NCI-H82 treated with DMSO at 0.1 percent for 48 hours (cell line): ENCODE measurements at regions not wholly inside any gene's neighbourhood (a gene's known extent, or its start where the extent isn't known, plus 50 kb on each side); places are given as distances from the start of the nearest gene placed in this dataset.
"Not testable (repeated sequence)": the region's sequence is repeated elsewhere in the genome, so short reads cannot be mapped to it uniquely, and the experiment has no call there.

Experiments used
- DNase-seq: peaks from one replicate; lab custom pipeline; 2025; ENCODE audit not compliant: unreplicated experiment; lab: John Stamatoyannopoulos, UW

DNA sequence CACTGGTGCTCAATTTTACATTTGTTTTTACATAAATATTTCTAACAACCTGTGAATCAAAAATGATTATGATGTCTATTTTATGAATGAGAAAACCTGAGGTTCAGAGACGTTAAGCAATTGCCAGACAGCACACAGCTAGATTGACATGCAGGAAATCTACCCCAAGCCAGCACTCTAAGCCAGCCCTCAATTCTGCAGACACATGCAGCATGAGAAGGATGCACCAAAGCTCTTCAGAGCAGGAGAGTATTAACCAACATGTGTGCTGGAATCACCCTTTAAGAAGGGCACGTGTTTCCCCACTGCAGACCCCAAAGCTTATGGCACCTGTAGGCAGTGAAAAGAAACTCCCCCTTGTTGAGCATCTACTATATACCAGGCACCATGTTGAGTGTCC, 126.1 kb upstream of the ARHGEF3 start:
- no peak for DNase-seq

GRCh38 chr3:56926947-56927282, 125.2 kb upstream of the ARHGEF3 start:
- DNase-seq, result no peak

- no peak for DNase-seq
Measured at GRCh38 chr3:56926243-56926946, 124.6 kb upstream of the ARHGEF3 start.

DNA sequence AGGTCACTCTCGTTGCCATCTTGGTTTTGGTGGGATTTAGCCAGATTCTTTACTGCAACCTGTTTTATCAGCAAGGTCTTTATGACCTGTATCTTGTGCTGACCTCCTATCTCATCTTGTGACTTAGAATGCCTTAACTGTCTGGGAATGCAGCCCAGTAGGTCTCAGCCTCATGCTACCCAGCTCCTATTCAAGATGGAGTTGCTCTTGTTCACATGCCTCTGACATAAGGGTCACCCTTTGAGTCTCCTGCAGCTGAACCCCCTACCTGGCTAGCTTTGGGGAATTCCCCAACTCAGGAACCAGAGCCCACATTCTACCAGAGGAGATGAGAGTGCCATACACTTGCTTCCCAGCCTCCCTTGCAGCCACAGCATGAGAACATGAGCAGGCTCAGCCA, 123.0 kb upstream of the ARHGEF3 start:
- DNase-seq, result not testable (repeated sequence)

DNA sequence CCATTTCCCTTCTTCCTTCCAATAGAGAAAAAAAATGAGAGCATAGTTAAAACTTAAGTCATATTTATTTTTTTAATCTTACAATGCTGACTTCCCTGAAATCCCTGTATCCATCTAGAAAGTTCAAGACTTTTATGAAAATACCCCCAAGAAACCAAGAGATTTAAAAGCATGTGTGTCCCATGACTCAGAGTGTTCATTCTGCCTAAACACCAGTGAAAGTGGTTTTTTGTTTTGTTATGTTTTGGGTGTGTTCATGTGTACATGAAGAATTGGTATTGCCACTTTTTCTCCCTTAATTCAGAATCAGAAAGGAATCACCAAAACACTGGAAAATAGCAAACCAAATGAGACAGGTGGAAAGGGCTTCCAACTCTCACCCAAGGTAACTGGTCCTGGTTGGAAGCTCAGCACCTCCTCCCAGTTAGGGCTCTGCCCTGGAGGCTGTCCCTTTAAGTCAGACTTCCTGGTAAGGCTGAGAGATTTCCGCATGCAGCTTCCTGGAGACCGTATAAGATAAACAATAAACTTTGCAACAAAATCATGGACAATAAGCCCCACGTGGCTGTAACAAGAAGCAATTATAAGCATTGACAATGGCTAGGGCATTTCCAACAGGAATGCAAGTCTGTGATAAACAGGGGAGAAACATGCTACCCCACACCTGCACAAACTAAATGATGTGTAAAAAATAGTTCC, 121.9 kb upstream of the ARHGEF3 start:
- no peak for DNase-seq

GRCh38 chr3:56921573-56922453, 120.1 kb upstream of the ARHGEF3 start:
- no peak for DNase-seq

- no peak for DNase-seq
Measured at GRCh38 chr3:56919797-56920195, 118.0 kb upstream of the ARHGEF3 start.

DNA sequence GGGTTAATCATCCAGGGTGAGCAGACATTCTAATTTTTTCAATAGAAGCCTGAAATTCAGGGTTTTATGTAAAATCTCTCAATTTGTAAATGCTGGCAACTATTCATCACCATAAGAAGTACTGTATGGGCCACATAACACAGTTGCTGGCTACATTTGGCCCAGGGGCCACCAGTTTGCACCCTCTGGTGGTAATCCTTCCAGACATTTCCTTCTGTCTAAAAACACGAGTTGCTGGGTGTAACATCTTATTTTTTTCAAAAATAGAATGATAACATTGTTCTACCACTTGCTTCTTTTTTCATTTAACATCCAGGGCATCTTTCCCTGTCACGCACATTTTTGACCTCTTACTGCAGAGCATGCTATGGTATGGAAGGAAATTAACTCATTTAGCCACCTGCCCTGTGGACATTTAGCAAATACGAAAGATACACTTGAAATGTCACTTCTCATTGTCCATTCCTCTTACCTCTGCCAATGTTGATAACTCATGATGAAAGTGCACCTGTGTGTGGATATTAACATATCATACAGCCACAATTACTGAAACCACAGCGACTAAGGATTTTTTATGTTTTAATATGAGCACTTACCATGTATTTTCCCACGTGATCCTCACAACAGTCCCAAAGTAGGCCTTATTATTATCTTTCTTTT, 117.5 kb upstream of the ARHGEF3 start:
- no peak for DNase-seq

GRCh38 chr3:56918111-56918568, 116.4 kb upstream of the ARHGEF3 start:
- no peak for DNase-seq

DNA sequence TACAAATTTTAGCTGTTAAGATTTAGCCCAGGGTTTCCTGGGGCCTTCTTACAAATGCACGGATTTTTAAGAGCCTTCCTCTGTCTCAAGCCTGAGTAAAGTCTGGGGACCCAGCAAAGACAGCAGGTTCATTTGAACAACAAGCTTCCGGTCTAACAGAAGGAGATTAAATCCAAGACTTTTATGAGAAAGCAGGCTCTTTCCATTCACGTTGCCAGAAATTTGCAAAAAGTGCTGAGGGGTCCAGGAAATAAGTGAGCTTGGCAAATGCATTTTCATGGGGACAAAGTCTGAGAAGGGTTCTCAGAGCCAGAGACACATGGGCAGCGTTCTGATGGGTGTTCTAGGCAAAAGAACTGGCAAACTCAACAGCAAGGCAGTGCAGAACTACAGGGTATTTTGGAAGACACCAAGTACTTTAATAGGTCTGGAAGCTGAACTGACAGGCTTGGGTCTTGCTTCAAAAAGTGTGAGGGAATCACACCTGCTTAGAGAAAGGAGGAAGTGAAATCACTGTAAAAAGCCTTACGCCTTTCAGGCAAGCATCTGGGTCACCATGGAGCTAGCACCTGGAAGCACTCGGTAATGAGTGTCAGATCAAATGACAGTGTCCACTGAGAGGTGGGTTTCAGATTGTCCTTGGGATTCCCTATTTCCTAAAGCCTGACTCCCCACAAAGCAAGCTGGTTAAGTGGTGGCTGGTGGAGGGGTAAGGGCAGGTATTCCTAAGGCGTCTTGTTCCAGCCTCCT, 115.8 kb upstream of the ARHGEF3 start:
- no peak for DNase-seq

- DNase-seq, result no peak
Measured at GRCh38 chr3:56916716-56917360, 115.1 kb upstream of the ARHGEF3 start.

DNA sequence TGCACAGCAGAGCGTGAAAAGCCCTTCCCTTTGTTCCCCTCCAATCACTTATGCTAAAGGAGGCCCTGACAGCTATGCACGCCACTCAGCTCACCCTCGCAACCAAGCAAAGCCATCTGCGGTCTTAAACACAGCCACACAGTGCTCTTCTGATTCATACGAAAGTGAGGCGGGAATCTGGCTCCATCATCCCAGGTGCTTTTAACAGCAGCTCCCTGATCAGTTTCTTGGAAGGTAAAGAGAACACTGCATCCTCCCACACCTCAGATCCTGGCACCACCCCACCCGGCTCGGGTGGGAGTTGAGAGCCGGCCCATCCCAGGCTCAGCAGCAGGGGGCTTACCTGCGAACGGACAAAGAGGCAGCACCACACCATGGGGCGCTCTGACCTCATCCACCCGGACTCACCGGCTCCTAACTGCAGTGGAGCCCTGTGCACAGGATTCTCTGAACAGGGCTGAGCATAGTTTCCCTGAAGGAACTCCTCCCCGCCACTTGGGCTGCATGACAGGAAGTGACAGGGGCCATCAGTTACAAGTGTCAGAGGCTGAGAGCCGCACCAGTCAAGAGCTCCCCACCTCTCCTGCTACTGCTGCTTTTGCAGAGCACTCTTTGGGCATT, 114.3 kb upstream of the ARHGEF3 start:
- no peak for DNase-seq

DNA sequence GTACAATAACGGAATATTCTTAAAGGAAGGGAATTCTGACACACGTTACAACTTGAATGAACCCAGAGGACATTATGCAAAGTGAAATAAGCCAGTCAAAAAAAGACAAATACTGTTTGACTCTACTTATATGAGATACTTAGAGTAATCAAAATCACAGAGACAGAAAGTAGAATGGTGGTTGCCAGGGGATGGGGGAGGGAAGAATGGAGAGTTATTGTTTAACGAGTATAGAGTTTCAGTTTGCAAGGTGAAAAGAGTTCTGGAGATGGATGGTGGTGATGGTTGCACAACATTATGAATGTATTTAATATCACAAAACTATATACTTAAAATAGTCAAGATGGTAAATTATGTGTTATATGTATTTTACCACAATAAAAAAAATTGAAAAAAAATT, 112.9 kb upstream of the ARHGEF3 start:
- no peak for DNase-seq

GRCh38 chr3:56911363-56911762, 109.6 kb upstream of the ARHGEF3 start:
- no peak for DNase-seq

- no peak for DNase-seq
Measured at GRCh38 chr3:56909349-56909748, 107.6 kb upstream of the ARHGEF3 start.

DNA sequence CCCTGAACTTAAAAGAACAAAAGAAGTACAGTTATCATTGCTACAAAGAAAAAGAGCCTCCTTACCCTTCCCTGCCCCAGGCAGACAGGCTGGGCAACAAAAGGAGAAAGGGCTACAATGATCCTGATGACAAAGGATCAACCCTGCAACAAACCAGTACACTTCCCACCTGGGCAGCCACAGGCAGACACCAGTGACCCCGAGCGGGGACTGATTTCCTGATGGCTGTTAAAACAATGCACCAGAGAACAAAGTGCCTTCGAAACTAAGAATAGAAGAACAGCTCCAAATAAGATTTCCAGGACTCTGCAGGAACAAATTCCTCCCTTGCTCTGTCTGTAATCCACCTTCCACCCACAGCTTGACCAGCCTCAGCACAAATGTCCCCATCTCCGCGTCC, 106.3 kb upstream of the ARHGEF3 start:
- DNase-seq, result no peak

DNA sequence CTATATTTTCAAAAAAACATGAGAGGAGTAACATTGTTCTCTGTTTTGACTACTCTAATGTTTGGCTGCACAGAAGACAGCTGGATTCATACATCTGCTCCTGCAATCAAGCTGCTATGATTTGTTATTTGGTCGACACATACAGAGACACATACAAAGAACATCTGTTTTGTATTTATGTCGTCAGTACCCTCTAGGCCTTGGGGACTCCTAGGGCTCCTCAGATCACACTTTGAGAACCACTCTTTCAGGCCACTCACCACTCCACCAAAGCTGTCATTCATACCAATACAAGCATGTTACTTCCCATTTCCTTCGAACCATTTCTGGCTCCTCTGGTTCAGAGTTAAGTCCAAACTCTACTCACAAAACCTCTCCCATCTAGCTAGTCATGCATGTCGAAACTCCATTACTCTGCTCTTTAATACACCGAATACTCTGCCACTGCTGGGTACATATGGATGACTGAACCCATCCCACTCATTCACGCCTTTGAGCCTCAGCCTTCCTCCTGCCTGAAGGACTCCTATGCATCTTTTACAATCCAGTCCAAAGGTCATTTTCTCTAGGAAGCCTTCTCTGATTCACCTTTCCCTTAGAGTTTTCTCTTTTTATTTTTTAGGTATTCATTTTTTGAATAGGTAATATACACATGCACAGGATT, 102.9 kb upstream of the ARHGEF3 start:
- DNase-seq, result no peak

GRCh38 chr3:56903231-56903782, 101.6 kb upstream of the ARHGEF3 start:
- no peak for DNase-seq
